Coronary artery (tissue), 2 donors: ENCODE measurements at regions not wholly inside any gene's neighbourhood (a gene's known extent, or its start where the extent isn't known, plus 50 kb on each side); places are given as distances from the start of the nearest gene placed in this dataset.

ENCODE experiments used
- DNase-seq: peaks from one replicate; pipeline ENCODE4 v3.0.0-alpha.2; 2017; ENCODE audit warnings: low spot score
- H3K27ac ChIP-seq, 2 donors: fragments of 200-600 bp; sonication (generic); one replicate each; pipeline ENCODE4 v1.5.1; 2016 to 2019
- H3K4me3 ChIP-seq: fragments of 200-600 bp; sonication (generic); 2 replicates; pipeline ENCODE4 v1.5.1; 2016; ENCODE audit warnings: mild to moderate bottlenecking, moderate library complexity
- CTCF ChIP-seq: fragments of 200-600 bp; sonication (generic); IDR thresholded peaks from one replicate; pipeline ENCODE4 v1.5.1; 2019; ENCODE audit warnings: antibody characterized with exemption

GRCh38 chrX:4978613-4979012 lies 1250.1 kb downstream of the NLGN4X start:
- Histone ChIP-seq H3K27ac (no peak overlapping the region), H3K4me3 (no peak overlapping the region)
- no peak for TF ChIP-seq CTCF
- no peak for DNase-seq

GRCh38 chrX:4971646-4972045 lies 1257.0 kb downstream of the NLGN4X start:
- no peak for TF ChIP-seq CTCF
- Histone ChIP-seq H3K4me3 (no peak overlapping the region), H3K27ac (no peak overlapping the region)
- DNase-seq: no peak

GRCh38 chrX:4964112-4964511 lies 1250.7 kb upstream of the PRKX start:
- DNase-seq: no peak
- H3K27ac ChIP-seq: no peak overlapping the region
- TF ChIP-seq CTCF: no peak
- H3K4me3 ChIP-seq: no peak overlapping the region

- Histone ChIP-seq H3K4me3 (no peak overlapping the region), H3K27ac (no peak overlapping the region)
- DNase-seq: no peak
- no peak for TF ChIP-seq CTCF
Observed at GRCh38 chrX:4963432-4963831, 1250.0 kb upstream of the PRKX start.

- no peak overlapping the region for H3K27ac ChIP-seq
- no peak for TF ChIP-seq CTCF
- no peak for DNase-seq
- no peak overlapping the region for H3K4me3 ChIP-seq
Observed at GRCh38 chrX:4944767-4945166, 1231.3 kb upstream of the PRKX start.

GRCh38 chrX:4936315-4936714 lies 1222.9 kb upstream of the PRKX start:
- DNase-seq: no peak
- Histone ChIP-seq H3K4me3 (no peak overlapping the region), H3K27ac (peak overlapping the region in 1 of 2 donors; percentile 45)
- TF ChIP-seq CTCF: no peak

GRCh38 chrX:4935846-4936245 lies 1222.4 kb upstream of the PRKX start:
- DNase-seq: no peak

More at GRCh38 chrX:4935846-4936245, 1222.4 kb upstream of the PRKX start:
- no peak for TF ChIP-seq CTCF
- H3K4me3 ChIP-seq: no peak overlapping the region
- H3K27ac ChIP-seq: peak overlapping the region in 1 of 2 donors; percentile 45
